ENCODE measurements at regions not wholly inside any gene's neighbourhood (a gene's known extent, or its start where the extent isn't known, plus 50 kb on each side); places are given as distances from the start of the nearest gene placed in this dataset.

GRCh38 chr18:5066380-5066977, 130.6 kb downstream of the AKAIN1 start:
- H3K9ac ChIP-seq (ENCODE audit: insufficient read depth, low read length, poor library complexity, severe bottlenecking): no peak overlapping the region
- no peaks in the 10 kb centered on the region for H4K20me1 ChIP-seq (ENCODE audit: insufficient read depth, low read length)
- Mint-ChIP-seq H3K4me1 (no peaks in the 10 kb centered on the region), H3K27me3 (ENCODE audit: low read depth in 3 of 3) (peaks cover 0 to 4% (median 2%) of the 10 kb centered on the region in 3 donors), H3K4me3 (no peak overlapping the region), H3K36me3 (no peaks in the 10 kb centered on the region), H3K27ac (peak overlapping the region in 1 of 7 donors; percentile 38), H3K9me3 (no peaks in the 10 kb centered on the region)
- peak in 1 of 3 donors; percentile 8 for DNase-seq
- no peaks in the 10 kb centered on the region for H3K79me2 ChIP-seq (ENCODE audit: insufficient read depth, low read length)
- no peaks in the 10 kb centered on the region for H3K9me3 ChIP-seq (replicated peaks in 1 of 2; ENCODE audit: control insufficient read depth in 1 of 2, insufficient read depth in 1 of 2, low read length in 2 of 2)
- intact Hi-C loops (cut with micrococcal nuclease): no loop called here
- H3K4me2 ChIP-seq (replicated peaks; ENCODE audit: extremely low read depth, low read length, poor library complexity, severe bottlenecking): no peak overlapping the region
- no CpG with 5 or more reads among the region's 2 CpGs for WGBS (ENCODE audit: insufficient coverage)
- H3K4me1 ChIP-seq (ENCODE audit: control insufficient read depth in 1 of 2, insufficient read depth in 2 of 2, low read length in 2 of 2): no peaks in the 10 kb centered on the region
- no peak overlapping the region for H3K4me3 ChIP-seq (replicated peaks in 1 of 3; ENCODE audit: low read depth in 2 of 3, low read length in 3 of 3)
- no peaks in the 10 kb centered on the region for H3K27me3 ChIP-seq (ENCODE audit: control insufficient read depth in 2 of 2, insufficient read depth in 2 of 2, low read length in 2 of 2)
- no peaks in the 10 kb centered on the region for H3K36me3 ChIP-seq (replicated peaks in 1 of 2; ENCODE audit: control insufficient read depth in 1 of 2, insufficient read depth in 2 of 2, low read length in 2 of 2)
- no peak overlapping the region for H2AFZ ChIP-seq (ENCODE audit: insufficient read depth, low read depth, low read length, poor library complexity, severe bottlenecking)
- H3K27ac ChIP-seq (ENCODE audit: low read depth in 1 of 2, low read length in 2 of 2): no peak overlapping the region
- peak; percentile 57 for TF ChIP-seq CTCF (IDR thresholded peaks at IDR 0.05)

DNA sequence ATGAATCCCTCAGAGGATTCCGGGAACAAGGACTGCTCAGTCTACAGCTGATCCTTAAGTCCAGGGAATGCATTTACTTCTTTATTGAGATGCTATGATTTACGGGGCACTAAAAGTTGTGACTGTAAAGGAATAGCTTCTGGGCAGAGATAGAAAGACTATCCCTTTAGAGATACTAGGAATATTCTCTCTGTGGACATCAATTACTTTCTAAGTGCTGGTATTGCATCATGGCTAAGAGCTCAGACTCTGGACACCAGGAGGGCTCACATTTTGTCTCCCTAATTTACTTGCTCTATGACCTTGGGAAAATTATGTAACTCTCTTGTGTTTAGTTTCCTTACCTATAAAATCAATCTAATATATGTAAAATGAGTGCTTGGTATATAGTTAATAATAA, 131.4 kb downstream of the AKAIN1 start:
- Mint-ChIP-seq H3K36me3 (no peaks in the 10 kb centered on the region), H3K4me1 (no peaks in the 10 kb centered on the region), H3K4me3 (no peak overlapping the region), H3K9me3 (no peaks in the 10 kb centered on the region), H3K27ac (no peak overlapping the region), H3K27me3 (ENCODE audit: low read depth in 3 of 3) (peaks cover 0 to 4% (median 2%) of the 10 kb centered on the region in 3 donors)
- H3K9ac ChIP-seq (ENCODE audit: insufficient read depth, low read length, poor library complexity, severe bottlenecking): no peak overlapping the region
- H3K4me3 ChIP-seq (replicated peaks in 1 of 3; ENCODE audit: low read depth in 2 of 3, low read length in 3 of 3): no peak overlapping the region
- H3K27ac ChIP-seq (ENCODE audit: low read depth in 1 of 2, low read length in 2 of 2): no peak overlapping the region
- WGBS (ENCODE audit: insufficient coverage): 91% methylated on average over 1 of the region's 2 CpGs
- H3K36me3 ChIP-seq (replicated peaks in 1 of 2; ENCODE audit: control insufficient read depth in 1 of 2, insufficient read depth in 2 of 2, low read length in 2 of 2): no peaks in the 10 kb centered on the region
- intact Hi-C loops (cut with micrococcal nuclease): no loop called here
- no peak for DNase-seq
- H4K20me1 ChIP-seq (ENCODE audit: insufficient read depth, low read length): no peaks in the 10 kb centered on the region
- no peaks in the 10 kb centered on the region for H3K27me3 ChIP-seq (ENCODE audit: control insufficient read depth in 2 of 2, insufficient read depth in 2 of 2, low read length in 2 of 2)
- no peaks in the 10 kb centered on the region for H3K4me1 ChIP-seq (ENCODE audit: control insufficient read depth in 1 of 2, insufficient read depth in 2 of 2, low read length in 2 of 2)
- no peaks in the 10 kb centered on the region for H3K9me3 ChIP-seq (replicated peaks in 1 of 2; ENCODE audit: control insufficient read depth in 1 of 2, insufficient read depth in 1 of 2, low read length in 2 of 2)
- H3K79me2 ChIP-seq (ENCODE audit: insufficient read depth, low read length): no peaks in the 10 kb centered on the region
- H3K4me2 ChIP-seq (replicated peaks; ENCODE audit: extremely low read depth, low read length, poor library complexity, severe bottlenecking): no peak overlapping the region
- H2AFZ ChIP-seq (ENCODE audit: insufficient read depth, low read depth, low read length, poor library complexity, severe bottlenecking): no peak overlapping the region
- no peak for TF ChIP-seq CTCF (IDR thresholded peaks at IDR 0.05)
